ENCODE measurements at regions not wholly inside any gene's neighbourhood (a gene's known extent, or its start where the extent isn't known, plus 50 kb on each side); places are given as distances from the start of the nearest gene placed in this dataset.
"Not testable (repeated sequence)": the region's sequence is repeated elsewhere in the genome, so short reads cannot be mapped to it uniquely, and the experiment has no call there.

DNA sequence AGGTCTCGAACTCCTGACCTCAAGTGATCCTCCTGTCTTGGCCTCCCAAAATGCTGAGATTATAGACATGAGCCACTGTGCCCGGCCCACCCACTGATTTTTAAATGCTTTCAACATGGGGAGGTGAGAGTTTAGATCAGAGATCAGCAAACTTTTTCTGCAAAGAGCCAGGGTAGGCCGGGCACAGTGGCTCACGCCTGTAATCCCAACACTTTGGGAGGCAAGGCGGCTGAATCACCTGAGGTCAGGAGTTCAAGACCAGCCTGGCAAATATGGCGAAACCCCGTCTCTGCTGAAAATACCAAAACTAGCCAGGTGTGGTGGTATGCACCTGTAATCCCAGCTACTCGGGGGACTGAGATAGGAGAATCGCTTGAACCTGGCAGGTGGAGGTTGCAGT, 88.3 kb upstream of the LHX1 start:
- DNase-seq: not testable (repeated sequence)

DNA sequence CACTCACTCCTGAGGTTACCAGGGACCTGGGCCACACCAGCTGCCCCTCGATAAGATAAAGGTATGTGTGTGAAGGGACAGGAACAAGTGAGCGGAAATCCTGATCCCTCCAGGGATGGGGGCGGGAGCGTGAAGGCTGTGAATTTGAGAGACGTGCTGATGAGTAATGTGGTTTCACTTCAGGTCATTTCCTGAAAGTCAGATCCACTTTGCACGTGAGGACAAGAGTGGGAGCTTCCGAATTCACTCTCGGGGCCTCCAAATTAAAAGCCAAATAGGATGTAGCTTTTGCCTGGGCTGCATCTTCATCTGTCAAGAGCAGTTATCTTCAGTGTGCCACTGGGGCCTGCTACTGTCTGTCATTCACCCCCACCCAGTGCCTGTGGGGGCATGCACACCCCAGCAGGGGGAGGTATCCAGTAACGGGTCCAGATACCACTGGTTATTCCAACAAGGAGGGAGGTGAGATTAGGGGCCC, 87.4 kb upstream of the LHX1 start:
- no peak for DNase-seq

DNA sequence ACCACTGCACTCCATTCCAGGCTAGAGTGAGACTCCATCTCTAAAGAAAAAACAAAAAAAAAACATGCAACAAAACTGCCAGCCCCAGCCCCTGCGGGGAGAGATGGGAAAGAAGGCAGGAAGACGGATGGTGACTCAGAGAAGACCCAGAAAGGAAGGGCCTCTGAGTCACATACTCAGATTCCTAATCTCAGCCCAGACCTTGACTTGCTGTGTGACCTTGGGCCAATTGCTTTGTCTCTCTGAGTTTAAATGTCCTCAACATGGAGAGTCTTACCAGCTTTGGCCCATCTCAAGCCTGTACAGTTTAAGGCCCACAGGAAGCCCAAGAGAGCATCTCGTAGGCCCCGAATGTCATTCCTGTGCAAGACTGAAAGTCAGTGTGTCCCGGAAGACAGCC, 86.5 kb upstream of the LHX1 start:
- DNase-seq: no peak

DNA sequence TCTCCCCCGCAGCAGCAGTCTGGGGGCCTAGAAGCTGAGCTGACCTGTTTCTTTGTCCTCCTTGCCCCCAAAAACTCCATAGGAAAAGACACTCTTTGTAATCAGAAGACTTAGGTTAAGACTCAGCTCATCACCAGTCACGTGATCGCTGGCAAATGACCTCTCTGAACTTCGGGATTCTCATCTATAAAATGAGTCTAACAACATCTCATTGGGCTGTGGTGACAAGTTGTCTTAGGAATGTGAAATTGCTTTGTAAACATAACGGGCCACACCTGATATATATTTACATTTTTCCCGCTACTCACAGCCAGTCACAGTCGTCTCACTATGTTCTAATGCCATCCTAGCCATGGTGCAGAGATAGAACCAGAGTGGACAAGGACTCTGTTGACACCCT, 86.0 kb upstream of the LHX1 start:
- no peak for DNase-seq

DNA sequence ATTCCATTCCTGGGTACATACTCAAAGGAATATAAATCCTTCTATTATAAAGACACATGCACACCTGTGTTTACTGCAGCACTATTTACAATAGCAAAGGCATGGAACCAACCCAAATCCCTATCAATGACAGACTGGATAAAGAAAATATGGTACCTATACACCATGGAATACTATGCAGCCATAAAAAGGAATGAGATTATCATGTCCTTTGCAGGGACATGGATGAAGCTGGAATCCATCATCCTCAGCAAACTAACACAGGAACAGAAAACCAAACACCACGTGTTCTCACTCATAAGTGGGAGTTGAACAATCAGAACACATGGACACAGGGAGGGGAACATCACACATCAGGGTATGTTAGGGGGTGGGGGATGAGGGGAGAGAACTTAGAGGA, 84.8 kb upstream of the LHX1 start:
- not testable (repeated sequence) for DNase-seq

DNA sequence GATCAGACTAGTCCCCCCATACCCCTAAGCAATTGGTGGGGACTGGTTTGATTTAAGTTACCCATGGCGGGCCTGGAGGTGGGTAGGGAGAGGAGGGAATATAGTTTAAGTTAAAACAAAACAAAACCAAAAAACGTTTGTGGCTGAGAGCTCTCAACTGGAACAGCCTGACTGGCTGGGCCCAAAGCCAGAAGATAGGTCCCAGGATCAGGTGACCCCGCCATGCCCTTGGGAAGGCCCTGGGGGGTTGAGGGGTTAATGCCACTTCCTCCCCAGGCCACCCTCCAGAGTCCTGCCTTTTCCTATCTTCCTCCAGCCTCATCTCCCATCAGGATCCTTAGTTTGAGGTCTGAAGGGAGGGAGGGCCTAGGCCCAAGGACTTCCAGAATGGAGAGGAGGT, 82.3 kb upstream of the LHX1 start:
- no peak for DNase-seq

DNA sequence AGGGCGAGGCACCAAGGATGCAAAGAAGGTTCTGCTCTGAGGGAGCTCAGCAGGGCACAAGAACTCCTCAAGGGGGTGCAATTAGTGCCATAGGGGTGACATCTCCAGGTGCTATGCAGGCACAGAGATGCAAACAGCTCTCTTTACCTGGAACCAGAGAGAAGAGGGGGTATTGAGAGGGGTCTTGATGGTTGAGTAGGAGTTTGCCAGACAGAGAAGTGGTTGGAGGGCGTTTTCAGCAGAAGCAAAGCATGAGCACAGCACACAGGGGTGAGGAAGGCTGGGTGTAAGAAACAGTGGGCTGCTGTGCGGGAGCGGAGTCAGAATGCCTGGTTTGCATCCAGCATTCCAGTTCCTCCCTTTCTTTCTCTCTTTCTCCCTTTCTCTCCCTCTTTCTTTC, 81.8 kb upstream of the LHX1 start:
- DNase-seq: no peak

DNA sequence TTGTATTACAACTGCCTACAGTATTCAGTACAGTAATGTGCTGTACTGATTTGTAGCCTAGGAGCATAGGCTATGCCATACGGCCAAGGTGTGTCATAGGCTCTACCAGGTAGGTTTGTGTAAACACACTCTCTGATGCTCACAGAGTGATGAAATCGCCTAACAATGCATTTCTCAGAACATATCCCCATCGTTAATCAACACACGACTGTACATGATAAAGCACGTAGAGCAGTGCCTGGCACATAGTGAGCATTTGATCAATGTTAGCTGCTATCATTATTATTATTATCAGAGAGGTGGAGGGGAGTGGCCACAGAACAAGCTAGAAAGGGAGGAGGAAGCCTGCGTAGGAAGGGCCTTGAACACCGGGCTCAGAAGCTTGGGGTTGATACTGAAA, 81.1 kb upstream of the LHX1 start:
- no peak for DNase-seq

DNA sequence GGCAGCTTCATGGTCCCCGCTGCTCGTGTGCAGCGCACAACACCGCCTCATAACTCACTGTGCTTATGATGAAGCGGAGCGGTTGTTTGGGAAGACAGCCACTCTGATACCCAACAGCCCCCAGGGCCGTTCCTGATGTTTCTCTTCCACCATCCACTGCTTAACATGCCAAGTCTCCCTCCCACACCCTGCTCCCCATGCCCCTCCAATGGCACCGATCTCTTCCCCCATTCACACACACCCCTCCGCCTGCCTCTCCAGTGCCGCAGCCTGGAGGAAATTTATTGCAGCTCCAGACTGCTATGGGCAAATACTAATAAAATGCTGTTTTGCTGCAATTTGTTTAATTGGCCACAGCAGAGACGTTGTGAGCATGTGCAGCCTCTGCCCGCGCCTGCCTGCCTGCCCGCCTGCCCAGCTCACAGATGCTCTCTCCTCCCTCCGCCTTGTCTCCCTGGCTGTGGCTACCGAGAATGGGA, 80.3 kb upstream of the LHX1 start:
- no peak for DNase-seq

DNA sequence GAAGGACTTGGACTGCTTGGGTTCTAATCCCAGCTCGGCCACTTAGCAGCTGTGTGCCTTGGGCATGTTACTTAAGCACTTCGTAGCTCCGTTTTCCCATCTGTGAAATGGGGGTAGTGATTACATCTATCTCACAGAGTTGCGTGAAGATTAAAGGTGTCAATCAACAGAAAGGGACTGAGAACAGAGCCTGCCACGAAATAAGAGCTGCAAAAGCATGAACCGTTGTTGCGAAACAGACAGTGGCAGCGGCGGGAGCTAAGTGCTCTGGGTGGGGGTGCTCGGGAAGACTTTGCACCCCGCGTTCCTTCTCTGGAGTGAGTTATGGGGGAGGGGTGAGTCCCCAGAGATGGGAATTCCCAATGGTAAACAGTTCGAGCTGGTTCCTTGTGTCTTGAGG, 79.6 kb upstream of the LHX1 start:
- DNase-seq: no peak

DNA sequence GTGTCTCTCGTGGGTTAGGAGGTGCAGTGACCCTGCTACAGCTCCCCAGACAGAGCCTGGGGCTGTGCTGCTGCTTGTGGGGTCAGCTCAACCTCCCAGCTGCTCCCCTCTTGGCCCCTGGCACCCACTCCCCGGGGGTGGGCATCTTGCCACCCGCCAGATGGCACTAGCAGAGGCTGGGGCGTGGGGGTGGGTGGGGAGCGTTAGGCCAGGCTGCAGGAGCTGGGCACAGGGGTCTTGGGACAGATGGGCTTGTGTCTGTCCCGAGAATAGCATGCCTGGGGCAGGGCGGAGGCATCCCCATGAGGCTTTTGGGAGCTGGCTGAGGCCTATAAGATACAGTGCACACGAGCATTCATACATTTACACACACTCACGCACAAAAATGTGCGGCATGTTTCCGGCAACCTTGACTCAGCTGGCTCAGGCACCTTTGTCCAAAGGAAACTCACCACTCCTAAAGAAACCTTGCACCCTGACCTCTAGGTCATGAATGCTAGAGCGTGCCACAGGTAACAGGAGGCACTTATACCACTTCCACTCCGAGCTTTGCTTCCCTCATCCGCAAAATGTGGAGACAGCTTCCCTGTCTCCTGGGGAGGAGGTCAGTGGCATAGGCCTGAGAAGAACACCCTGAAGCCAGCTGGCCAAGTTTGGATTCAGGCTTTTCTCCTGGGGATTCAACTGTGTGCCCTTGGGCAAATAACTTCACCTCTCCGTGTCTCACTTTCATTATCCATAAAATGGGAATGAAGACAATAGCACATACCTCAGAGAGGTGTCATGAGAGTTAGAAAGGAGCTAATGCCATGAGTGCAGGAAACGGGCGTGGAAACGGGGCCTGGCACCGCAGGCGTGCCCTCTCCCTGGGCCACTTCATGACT, 78.9 kb upstream of the LHX1 start:
- DNase-seq: no peak

DNA sequence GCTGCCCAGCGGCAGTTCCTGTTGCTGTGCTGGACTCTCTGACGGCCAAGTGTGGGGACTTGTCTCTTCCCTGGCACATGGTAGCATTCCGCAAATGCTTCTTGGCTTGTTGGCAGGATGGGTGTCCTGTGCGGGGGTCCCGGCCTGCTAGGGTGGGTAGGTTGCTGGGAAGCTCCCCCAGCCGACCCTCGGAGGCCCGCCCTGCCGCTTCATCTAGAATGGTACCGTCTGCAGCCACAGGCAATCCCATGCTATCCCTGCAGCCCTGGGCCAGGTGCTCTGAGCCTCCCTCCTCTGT, 78.3 kb upstream of the LHX1 start:
- no peak for DNase-seq

DNA sequence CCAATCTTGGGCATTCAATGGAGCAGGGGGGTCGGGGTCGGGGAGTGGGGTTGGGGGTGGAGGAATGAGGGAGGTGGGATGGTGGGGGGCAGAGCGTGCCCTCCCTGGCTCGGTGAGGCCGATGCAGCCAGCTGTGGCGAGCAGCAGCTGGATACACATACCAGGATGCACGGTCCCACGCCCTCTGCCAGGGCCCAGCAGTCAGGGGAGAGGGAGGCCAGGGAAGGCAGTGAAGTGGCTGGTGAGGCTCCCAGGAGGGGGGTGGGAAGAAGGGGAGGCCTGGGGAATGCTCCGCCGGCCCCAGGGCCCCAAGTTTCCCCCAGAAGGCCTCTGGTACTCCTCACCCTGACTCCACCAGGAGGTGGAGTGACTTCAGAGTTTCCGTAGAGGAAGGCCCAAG, 77.6 kb upstream of the LHX1 start:
- DNase-seq: no peak

DNA sequence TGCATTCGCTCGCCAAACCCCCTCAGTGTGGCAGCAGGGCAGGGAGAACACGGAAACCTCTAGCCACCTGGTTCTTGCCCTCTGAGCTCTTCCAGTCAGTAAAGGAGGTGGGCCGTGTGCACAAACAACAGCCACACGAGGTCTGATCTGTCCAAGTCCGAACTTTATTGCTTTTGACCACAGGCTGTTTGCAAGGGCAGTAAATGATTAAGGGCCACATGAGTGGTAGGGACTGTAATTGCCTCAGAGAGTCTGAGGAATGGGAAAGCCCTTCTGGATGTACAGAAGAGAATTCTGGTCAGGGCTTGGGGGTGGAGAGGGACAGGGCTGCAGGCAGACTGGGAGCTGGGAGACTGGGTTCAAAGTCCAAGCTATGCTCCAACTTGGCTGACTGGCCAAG, 75.7 kb upstream of the LHX1 start:
- DNase-seq: no peak

DNA sequence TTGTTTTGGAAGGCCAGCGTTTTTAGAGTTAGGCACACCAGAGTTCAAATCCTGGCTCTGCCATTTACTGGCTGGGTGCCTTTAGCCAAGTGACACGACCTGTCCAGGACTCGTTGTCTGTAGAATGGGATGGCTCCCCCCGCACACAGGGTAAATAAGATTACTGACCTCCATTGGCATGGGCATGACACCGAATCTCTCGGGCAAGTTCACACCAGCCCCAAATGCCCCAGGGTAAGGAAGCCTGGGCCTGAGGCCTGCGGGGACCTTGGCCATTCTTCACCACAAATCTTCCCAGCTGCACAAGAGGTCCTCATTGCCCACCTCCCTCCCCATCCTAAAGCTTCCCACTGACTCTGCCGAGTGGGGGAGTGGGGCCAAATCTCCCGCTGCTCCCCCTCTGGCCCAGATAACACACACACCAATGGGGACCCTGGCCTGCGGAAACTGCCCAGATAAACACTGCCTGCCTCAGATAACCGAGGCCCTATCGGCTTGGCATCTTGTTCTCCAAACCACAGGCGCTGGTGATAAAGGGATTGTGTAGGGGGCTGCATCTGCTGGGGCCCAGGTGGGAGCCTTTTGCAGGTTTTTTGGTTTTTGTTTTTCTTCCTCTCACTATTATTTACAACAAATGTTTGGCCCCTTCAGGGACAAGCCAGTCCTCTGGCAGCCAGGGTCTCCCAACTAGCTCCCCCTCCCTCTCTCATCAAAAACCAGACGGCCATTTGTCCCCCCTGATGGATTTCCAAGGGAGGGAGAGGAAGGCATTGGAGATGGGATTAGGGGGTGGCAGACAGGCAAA, 75.0 kb upstream of the LHX1 start:
- DNase-seq: no peak

DNA sequence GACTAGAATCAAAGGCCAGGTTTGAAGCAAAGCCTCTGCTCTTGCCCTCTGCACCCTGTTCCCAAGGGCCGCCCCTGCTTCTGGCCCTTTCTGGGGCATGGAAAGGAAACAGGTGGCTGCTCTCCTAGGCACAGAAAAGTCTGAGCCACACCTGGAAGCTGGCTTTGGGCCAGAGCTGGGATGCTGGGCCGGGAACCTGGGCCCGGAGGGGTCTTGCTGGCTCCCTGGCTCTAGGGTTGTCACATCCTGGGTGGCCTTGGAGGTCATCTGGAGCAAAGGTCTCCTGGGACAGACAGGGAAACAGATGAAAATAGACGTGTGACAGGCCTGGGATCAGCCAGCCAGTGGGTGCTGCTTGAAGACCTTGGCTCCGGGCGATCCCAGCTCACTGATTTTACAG, 74.1 kb upstream of the LHX1 start:
- no peak for DNase-seq

DNA sequence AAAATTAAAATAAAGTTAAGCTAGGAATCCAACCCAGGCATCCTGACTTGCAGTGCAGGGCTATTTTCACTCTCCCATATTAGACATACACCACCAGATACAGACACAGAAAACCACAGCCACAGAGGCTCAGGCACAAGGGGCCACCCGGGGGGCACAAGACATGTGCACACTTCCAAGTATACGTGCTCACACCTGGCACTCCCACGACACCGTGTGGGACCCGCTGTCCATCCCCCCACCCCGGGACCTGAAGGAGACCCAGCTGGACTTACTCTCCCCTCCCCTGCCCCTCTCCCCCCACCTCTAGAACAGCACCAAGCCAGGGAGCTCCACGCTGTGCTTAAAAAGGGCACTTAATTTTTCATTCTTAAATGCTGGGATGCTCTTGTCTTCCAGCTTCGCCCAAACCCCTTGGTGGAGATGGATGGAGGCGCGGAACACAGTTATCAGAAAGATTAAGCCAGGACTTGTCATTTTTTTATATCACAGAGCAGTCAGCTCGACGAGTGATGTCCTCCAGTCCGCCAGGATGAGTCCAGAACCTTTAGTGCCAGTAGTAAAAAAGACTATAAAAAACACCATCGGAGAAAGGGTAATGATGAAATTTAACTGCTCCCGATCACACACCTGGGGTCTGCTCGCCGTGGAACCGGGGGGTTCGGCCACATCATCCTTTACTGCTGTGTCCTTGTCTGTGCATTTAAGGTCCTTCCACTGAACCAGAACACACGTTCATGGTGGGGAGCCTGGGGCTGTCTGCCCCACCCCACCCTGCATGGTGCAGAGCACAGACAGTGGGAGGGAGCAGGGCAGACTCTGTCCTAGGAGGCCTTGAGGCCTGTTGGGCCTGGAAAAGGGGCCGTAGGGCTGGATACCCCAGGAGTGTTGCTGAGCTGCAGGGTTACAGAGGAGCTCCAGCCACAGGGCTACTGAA, 73.3 kb upstream of the LHX1 start:
- no peak for DNase-seq

DNA sequence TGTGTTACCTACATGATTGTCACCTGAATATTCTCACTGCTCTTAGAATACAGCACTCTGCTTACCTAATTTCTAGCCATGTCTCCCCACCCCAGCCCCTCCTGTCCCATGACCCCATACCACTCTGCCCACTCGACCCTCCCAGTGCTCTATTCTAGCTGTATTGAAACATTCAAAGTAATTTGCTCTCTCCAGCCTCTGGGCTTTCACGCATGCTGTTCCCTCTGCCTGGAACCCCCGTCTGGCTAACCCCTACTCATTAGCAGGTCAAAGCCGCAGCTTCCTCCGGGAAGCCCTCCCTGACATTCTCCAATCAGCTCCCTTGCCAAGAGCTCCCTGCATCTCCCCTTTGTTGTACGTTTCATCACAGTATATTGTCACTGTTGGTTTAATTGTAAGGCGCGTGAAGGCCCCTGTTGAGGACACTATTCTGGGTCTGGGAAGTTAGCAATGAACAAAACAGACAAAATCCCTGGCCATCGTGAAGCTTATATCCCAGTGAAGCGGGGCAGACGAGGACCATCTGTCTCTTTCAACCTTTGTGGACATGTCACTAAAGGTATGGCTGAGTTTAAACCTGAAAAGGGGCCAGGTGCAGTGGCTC, 72.3 kb upstream of the LHX1 start:
- no peak for DNase-seq

DNA sequence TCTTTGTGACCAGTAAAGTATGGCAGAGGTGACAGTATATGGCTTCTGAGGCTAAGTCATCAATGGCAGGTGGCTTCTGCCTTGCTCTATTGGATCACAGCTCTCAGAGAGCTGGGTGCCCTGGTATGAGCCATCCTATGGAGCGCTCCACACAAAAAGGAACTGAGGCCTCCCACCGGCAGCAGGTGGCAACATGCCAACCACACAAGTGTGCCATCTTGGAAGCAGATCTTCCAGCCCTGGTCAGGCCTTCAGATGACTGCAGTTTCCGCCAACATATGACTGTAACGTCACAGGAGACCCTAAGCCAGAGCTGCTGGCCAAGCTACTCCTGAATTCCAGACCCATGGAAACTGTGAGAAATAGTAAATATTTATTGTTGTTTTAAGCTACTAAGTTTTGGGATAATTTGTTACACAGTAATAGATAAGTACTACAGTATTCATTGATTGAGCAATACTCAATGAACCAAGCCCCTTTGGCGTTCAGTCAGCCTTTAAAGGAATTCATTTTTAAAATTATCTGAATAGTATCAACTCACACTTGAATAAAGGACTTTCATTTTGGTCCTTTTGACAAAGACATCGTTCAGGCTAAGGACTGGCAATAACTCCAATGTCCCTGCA, 69.4 kb upstream of the LHX1 start:
- no peak for DNase-seq

DNA sequence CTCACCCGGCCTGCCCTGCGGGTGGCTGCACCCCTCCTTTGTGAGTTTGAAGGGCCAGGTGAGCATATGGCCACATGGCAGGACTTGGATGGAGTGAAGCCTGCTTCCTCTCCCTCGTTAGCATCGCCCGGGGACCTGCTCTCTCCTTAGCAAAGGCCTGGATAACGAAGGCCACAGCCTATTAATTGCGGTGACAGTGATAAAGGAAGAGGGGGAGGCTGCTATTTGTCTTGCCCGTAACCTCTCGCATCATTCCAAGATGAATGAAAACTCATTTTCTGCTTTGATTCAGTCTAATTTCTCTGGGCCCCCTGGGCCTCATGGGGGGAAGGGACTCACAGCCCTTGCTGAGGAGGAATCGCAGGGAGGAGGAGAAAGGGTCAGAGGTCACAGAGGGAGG, 68.5 kb upstream of the LHX1 start:
- DNase-seq: no peak

DNA sequence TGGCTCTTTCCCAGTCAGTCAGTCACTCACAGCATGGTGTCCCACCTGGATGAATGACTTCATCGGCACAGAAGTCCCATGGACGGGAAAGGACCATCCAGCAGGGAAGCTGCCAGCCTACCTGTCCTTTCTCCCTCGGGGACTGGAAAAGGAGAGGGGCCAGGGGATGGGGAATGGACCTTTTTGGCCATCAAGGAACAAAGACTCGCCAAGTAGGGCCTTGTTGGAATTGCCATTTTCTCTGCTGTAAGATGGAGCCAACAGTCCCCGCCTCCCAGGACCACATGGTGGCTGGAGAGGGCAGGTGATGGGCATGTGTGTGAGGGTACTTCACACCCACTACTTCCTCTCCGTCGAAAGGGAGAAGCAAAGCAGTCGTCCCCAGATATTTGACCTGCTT, 67.8 kb upstream of the LHX1 start:
- DNase-seq: no peak

All from hippocampal formation (tissue), 2 donors.